ENCODE measurements at regions not wholly inside any gene's neighbourhood (a gene's known extent, or its start where the extent isn't known, plus 50 kb on each side); places are given as distances from the start of the nearest gene placed in this dataset.
A peak's percentile ranks its signal among the peaks of the same experiment; 100 is the strongest.

DNA sequence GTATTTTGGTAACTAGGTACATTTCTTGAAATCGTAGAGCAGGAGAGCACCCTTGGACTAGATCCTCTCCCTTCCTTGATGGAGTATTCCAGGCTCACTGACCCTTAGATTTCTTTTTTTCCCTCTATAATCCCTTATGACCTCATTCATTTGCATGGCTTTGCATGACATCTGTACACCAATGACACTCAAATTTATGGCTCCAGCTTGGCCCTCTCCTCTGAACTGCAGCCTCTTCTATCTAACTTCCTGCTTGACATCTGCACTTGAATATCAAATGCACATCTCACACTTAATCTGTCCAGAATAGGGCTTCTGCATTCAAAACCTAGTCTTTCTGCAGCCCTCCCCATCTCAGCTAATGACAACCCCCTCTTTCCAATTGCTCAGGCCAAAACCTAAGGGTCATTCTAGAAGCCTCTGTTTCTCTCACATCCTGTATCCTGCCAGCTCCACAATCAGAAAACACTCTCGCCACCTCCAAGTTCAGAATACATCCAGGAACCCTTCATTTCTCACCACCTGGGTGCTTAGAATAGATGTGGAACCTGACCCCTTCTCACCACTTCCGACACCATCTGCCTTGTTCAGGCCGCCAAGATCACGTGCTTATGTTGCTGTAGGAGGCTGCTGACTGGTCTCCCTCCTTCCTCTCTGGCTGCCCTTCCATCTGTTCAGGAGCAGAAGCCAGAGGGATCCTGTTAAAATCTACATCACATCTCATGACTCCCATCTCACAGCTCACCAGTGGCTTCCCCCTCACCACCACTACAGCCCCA is 138.9 kb upstream of the MTNR1B start:
- DNase-seq: peak in 1 of 3 donors; percentile 57

DNA sequence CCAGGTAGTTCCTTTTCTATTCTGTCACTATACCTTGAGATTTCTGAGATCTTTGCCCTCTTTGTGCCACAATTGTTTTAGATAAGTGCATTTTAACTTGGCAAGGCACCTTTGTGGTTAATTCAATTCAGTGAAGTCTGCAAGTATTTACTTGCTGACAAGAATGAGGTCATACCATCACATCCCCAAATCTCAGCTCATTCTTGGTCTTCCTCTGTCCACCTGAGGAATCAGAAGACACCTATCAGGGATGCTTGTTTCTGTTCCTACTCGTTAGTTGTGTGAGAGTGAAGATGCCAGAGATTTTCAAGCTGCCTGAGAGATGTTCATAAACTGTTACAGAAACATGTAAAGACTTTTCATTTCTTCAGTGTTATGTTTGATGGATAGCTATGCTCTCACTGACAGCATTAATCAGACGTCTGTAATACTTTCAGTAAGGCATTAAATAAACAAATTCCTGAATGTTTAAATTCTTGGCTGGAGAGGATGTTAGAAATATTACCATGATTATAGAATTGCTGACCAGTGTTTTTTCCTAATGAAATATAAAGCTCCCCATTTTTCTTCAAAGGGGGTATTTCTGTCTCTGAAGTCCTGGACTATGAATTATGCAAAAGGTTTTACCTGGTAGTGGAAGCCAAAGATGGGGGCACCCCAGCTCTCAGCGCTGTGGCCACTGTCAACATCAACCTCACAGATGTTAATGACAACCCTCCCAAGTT is 135.0 kb upstream of the MTNR1B start:
- DNase-seq: no peak

DNA sequence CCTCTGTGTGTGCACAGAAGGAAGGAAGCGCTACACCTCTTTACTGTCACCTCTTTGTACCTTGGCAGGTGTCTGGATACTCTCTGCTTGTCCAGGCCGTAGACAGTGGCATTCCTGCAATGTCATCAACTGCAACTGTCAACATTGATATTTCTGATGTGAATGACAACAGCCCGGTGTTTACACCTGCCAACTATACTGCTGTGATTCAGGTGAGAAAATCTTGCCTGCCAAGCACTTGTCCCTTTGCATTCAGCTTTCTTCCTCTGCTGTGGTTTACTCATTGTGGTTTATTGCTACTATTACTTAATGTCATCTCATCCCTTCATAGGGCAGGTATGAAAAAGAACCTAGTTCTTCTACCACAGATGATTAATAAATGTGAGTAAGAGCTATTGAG is 131.9 kb upstream of the MTNR1B start:
- DNase-seq: no peak

GRCh38 chr11:92838759-92839310 is 130.6 kb upstream of the MTNR1B start:
- peak; percentile 30 to 69 (median 34) for DNase-seq

- no peak for DNase-seq
Observed at GRCh38 chr11:92839450-92839849, 130.0 kb upstream of the MTNR1B start.

GRCh38 chr11:92841719-92842118 is 127.7 kb upstream of the MTNR1B start:
- DNase-seq: no peak

DNA sequence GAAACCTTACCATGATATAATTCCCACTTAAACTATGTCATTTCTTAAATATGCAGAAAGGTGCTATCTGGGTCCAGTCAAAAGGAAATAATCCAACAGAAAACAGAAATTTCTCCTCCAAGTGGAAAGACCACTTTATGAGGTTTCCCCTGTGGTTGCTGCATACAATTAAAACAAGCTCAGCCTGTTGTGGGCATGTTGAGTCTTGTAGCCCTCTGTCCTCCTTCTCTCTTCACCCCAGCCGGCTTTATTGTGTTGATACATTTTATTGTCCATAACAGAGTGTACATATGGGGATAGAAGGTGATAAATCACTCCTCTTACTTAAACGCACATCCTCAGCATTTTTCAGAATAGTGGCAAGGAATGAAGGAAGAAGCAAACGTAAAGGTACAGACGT is 126.0 kb upstream of the MTNR1B start:
- no peak for DNase-seq

DNA sequence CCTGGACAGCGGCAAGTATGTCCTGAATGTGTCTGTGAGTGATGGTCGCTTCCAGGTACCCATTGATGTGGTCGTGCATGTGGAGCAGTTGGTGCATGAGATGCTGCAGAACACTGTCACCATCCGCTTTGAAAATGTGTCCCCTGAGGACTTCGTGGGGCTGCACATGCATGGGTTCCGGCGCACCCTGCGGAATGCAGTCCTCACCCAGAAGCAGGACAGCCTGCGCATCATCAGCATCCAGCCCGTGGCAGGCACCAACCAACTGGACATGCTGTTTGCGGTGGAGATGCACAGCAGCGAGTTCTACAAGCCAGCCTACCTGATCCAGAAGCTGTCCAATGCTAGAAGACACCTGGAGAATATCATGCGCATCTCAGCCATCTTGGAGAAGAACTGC is 125.3 kb upstream of the MTNR1B start:
- no peak for DNase-seq

DNA sequence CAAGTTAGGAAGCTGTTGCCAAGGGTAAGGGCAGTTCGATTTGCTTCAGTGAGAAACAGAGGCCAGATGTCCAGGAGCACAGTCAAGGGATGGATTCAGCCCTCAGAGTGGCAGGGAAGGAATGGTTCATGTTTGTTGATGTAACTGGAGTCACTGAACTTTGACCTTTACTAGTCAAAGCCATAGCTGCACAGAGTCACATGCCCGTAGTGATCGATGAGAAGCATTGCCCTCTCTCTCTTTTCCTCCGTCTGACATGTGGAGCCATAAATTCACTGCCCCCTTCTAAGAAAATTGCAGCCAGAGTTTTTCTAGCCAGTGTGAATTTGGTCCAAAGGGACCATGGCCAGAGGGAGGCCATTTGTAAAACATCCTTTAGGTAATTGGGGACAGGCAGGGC is 124.1 kb upstream of the MTNR1B start:
- DNase-seq: no peak

DNA sequence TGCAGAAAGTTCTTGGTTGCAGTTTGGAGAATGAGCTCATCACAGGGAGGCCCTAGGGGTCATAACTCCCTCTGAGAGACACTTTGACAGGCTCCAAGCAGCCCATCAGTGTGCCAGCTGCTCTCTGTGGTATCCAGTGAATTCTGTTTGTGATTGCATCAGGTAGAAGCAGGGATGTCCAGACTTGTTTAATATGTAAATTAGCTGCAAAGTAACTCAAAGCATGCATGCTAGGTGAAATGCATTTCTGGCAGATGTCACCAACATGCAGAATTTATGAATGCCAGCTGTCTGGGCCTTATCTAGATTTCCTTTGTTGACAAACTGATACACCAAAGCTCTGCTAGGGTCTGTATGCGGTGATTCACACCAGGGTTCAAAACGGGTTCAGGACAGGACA is 123.6 kb upstream of the MTNR1B start:
- DNase-seq: no peak

DNA sequence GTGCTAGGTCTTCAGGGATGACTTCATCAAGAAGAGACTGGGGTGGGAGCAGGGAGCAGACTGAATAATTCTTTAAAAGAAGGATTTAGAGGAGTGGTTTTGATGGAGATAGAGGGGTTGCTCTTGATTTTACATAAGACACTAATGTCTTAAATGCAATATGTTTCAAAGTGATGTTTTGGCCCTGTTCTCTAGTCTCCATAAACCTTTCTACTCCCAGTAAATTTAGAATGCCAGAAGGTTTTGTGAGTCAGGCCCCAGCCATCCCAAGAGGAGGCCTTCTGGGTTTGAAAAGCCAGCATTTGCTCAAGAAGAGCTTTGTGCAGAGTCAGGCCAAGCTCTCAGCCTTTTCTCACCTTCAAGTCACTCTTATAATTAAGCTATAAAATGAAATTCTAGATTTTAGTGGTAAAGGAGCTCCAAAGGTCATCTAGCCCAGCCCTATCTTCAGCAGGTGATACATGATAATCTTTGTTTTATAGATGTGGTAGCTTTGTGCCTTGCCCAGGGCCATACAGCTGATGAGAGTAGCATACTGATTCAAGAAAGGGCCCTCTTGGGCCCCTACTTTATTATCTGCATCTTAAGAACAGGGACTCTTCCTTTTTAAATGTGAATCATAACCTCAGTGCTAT is 122.8 kb upstream of the MTNR1B start:
- DNase-seq: peak in 1 of 3 donors; percentile 48

GRCh38 chr11:92848578-92848977 is 120.9 kb upstream of the MTNR1B start:
- DNase-seq: no peak

- no peak for DNase-seq
Observed at GRCh38 chr11:92850296-92850826, 119.1 kb upstream of the MTNR1B start.

DNA sequence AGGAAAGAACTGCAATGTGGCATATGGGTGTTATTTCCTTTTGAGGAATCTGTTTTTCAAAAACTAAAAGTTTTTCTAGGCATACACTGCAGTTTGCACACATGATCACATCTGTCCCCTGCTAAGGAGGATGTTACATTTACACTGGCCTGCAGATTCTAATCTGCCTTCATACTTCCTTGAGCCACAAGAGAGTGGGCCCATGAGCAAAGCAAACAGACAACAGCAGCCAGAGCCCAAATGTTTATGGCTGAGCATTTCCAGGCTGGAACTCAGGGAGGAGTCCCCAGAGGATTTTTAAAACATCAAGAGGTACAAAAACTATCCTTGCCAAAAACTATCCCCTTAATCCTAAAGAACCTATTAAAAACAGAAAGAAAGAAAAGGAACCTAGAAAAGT is 117.2 kb upstream of the MTNR1B start:
- no peak for DNase-seq

GRCh38 chr11:92852946-92853345 is 116.5 kb upstream of the MTNR1B start:
- no peak for DNase-seq

- no peak for DNase-seq
Observed at GRCh38 chr11:92854162-92854561, 115.3 kb upstream of the MTNR1B start.

- no peak for DNase-seq
Observed at GRCh38 chr11:92854952-92855351, 114.5 kb upstream of the MTNR1B start.

DNA sequence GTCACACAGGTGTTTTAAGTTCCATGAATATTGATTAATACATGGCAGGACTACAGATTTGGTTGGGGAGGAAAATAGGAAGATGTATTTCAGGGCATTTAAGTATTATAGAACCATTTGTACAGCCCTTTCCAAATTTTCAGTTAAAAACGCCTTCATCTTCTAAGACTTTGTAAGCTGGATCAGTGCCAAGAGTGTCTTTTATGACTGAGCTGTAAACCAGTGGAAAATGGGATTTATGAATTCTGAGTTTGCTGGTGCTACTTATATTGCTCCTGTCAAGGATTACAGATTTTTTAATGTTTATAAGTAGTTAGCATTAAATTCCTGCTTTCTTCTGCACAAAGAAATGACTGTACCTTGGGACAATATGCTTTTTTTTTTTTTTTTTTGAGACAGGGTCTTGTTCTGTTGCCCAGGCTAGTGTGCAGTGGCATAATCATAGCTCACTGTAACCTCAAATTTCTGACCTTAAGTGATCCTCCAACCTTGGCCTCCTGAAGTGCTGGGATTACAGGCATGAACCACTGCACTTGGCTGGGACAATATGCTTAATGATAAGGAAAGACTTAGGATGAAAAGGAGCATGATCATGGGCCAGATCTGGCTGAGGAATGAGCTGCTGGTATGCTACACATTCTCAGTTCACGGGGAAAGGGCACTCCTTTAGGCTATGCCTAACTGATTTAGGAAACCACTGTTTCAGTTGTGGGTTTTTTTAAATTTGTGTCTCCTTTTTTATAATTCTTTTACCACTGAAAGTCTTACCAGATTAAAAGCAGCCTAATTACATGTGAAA is 113.6 kb upstream of the MTNR1B start:
- DNase-seq: no peak

DNA sequence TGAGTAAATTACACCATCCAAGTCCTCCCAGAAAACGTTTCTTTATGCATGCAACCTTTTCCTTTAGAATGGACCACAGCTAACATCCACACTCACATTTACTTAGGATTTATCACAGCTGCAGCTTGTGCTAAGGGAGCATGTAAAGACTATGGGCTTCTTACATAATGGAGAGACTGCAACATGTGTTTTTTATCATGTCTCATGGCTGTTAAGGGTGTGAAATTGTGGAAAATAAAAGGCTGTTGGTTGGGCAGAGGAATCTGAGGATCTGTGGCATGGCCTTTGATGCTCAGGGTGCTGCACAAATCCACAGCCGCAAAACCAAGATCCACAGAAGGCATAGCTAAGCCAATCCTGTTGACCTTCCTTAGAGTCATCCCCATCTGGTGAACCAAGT is 112.0 kb upstream of the MTNR1B start:
- DNase-seq: no peak

GRCh38 chr11:92859156-92859690 is 110.2 kb upstream of the MTNR1B start:
- peak in 2 of 3 donors; percentile 35 to 44 for DNase-seq

GRCh38 chr11:92861634-92862033 is 107.8 kb upstream of the MTNR1B start:
- DNase-seq: peak; percentile 47 to 87 (median 68)
